ENCODE measurements at regions not wholly inside any gene's neighbourhood (a gene's known extent, or its start where the extent isn't known, plus 50 kb on each side); places are given as distances from the start of the nearest gene placed in this dataset.

GRCh38 chr1:217336724-217337123 lies 294.2 kb downstream of the GPATCH2 start:
- no peak overlapping the region for H3K4me3 ChIP-seq (replicated peaks in 1 of 2; ENCODE audit: low read depth in 2 of 2, low read length in 2 of 2)
- TF ChIP-seq, protein P1, sequence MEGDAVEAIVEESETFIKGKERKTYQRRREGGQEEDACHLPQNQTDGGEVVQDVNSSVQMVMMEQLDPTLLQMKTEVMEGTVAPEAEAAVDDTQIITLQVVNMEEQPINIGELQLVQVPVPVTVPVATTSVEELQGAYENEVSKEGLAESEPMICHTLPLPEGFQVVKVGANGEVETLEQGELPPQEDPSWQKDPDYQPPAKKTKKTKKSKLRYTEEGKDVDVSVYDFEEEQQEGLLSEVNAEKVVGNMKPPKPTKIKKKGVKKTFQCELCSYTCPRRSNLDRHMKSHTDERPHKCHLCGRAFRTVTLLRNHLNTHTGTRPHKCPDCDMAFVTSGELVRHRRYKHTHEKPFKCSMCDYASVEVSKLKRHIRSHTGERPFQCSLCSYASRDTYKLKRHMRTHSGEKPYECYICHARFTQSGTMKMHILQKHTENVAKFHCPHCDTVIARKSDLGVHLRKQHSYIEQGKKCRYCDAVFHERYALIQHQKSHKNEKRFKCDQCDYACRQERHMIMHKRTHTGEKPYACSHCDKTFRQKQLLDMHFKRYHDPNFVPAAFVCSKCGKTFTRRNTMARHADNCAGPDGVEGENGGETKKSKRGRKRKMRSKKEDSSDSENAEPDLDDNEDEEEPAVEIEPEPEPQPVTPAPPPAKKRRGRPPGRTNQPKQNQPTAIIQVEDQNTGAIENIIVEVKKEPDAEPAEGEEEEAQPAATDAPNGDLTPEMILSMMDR (IDR thresholded peaks at IDR 0.05; ENCODE audit: low read depth, low read length): no peak
- no peak for DNase-seq (ENCODE audit: low read depth in 2 of 2)

GRCh38 chr1:217333939-217334338 lies 297.0 kb downstream of the GPATCH2 start:
- TF ChIP-seq, protein P1 (IDR thresholded peaks at IDR 0.05; ENCODE audit: low read depth, low read length): peak; percentile 85
- no peak overlapping the region for H3K4me3 ChIP-seq (replicated peaks in 1 of 2; ENCODE audit: low read depth in 2 of 2, low read length in 2 of 2)
- peak; percentile 51 to 54 for DNase-seq (ENCODE audit: low read depth in 2 of 2)

DNA sequence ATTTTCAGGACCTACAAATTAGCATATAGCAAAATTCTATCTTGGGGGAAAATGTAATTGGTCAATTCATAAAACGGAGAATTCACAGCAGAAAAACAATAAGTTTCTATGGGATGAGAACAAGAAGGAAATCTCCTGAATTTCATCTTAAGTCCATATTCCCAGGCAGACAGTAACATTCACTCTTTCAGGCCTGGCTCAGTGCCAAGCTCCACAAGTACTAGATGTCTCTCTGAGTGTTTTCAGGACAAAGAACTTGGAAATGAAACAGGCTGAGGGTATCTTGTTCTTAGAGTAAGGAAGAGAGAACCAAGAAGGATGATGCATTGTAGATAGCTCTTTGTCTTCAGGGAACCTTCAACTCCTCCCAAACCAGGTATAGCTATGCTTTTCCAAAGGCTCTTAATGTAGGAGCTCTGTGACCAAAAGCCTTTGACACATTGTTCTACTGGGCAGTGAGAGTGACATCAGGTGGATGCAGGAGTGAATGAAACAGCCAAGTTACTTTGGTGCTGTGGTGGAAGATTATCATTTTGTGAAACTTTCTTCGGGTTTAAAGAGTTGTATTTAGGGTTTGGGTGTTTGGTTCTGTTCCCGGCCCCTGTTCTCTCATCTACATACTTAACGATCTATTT lies 298.3 kb downstream of the GPATCH2 start:
- TF ChIP-seq, protein P1 (IDR thresholded peaks at IDR 0.05; ENCODE audit: low read depth, low read length): no peak

GRCh38 chr1:217331698-217332097 lies 299.2 kb downstream of the GPATCH2 start:
- H3K4me3 ChIP-seq (replicated peaks in 1 of 2; ENCODE audit: low read depth in 2 of 2, low read length in 2 of 2): no peak overlapping the region
- TF ChIP-seq, protein P1 (IDR thresholded peaks at IDR 0.05; ENCODE audit: low read depth, low read length): no peak
- DNase-seq (ENCODE audit: low read depth in 2 of 2): no peak

More for the DNA sequence above, 298.3 kb downstream of the GPATCH2 start:
- DNase-seq (ENCODE audit: low read depth in 2 of 2): peak; percentile 32
- H3K4me3 ChIP-seq (replicated peaks in 1 of 2; ENCODE audit: low read depth in 2 of 2, low read length in 2 of 2): no peak overlapping the region

DNA sequence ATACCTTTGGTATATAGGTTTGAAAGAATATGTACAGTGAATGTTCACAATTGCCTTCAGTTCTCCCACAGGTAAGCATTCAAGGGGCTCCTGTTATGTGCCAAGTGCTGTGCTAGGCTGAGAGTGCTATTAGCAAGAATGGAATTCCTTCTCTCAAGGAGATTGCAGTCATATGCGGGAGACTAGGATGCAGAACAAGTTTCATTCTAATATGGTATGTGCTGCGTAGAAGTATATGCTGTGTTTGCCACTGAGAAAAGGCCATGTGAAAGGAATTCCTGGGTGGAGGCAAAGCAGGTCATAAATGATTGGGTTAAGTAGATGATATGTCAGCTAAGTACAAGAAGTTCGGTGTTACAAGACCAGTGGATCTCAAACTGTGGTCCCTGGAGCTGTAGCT lies 303.0 kb downstream of the GPATCH2 start:
- no peak for DNase-seq (ENCODE audit: low read depth in 2 of 2)
- no peak overlapping the region for H3K4me3 ChIP-seq (replicated peaks in 1 of 2; ENCODE audit: low read depth in 2 of 2, low read length in 2 of 2)
- TF ChIP-seq, protein P1 (IDR thresholded peaks at IDR 0.05; ENCODE audit: low read depth, low read length): no peak

- DNase-seq (ENCODE audit: low read depth in 2 of 2): no peak
- TF ChIP-seq, protein P1 (IDR thresholded peaks at IDR 0.05; ENCODE audit: low read depth, low read length): no peak
- no peak overlapping the region for H3K4me3 ChIP-seq (replicated peaks in 1 of 2; ENCODE audit: low read depth in 2 of 2, low read length in 2 of 2)
Measured at GRCh38 chr1:217322834-217323233, 308.1 kb downstream of the GPATCH2 start.

- no peak overlapping the region for H3K4me3 ChIP-seq (replicated peaks in 1 of 2; ENCODE audit: low read depth in 2 of 2, low read length in 2 of 2)
- TF ChIP-seq, protein P1 (IDR thresholded peaks at IDR 0.05; ENCODE audit: low read depth, low read length): no peak
- peak; percentile 27 to 63 for DNase-seq (ENCODE audit: low read depth in 2 of 2)
Measured at GRCh38 chr1:217315346-217315745, 315.5 kb downstream of the GPATCH2 start.

Measured in cardiac fibroblast (primary cell).